GM23338 (cell line): ENCODE measurements at regions not wholly inside any gene's neighbourhood (a gene's known extent, or its start where the extent isn't known, plus 50 kb on each side); places are given as distances from the start of the nearest gene placed in this dataset.

Experiments used
- ATAC-seq: fragments of 200-7000 bp; cut with Tn5 transposase; 3 replicates; pipeline ENCODE4 v1.9.1; 2020
- DNase-seq: peaks from one replicate; pipeline ENCODE4 v3.0.0-alpha.2; 2015; ENCODE audit warnings: low spot score
- H2AFZ ChIP-seq: fragments of 200-600 bp; sonication (generic); 2 replicates; pipeline ENCODE4 v1.8.0; 2016; ENCODE audit warnings: antibody characterized with exemption, mild to moderate bottlenecking, moderate library complexity
- H3F3A ChIP-seq: fragments of 200-600 bp; sonication (generic); replicated peaks from 2 replicates; pipeline ENCODE4 v1.8.0; 2017; ENCODE audit warnings: antibody characterized with exemption, mixed run types, low read depth
- H3K27ac ChIP-seq: fragments of 200-600 bp; sonication (generic); 2 replicates; pipeline ENCODE4 v1.6.1; 2016; ENCODE audit warnings: low read depth
- H3K27me3 ChIP-seq: fragments of 200-600 bp; sonication (generic); 2 replicates; pipeline ENCODE4 v1.8.0; 2016; ENCODE audit warnings: mild to moderate bottlenecking, mixed run types, moderate library complexity; ENCODE audit not compliant: insufficient read depth
- H3K36me3 ChIP-seq: fragments of 200-600 bp; sonication (generic); 2 replicates; pipeline ENCODE4 v1.8.0; 2016; ENCODE audit warnings: mild to moderate bottlenecking; ENCODE audit not compliant: insufficient read depth
- H3K4me1 ChIP-seq: fragments of 200-600 bp; sonication (generic); 2 replicates; pipeline ENCODE4 v1.8.0; 2016; ENCODE audit warnings: mild to moderate bottlenecking, moderate library complexity; ENCODE audit not compliant: insufficient read depth
- H3K4me2 ChIP-seq: fragments of 200-600 bp; sonication (generic); 2 replicates; pipeline ENCODE4 v1.7.1; 2017; ENCODE audit warnings: mixed run types
- H3K4me3 ChIP-seq: fragments of 200-600 bp; sonication (generic); 2 replicates; pipeline ENCODE4 v1.6.1; 2016; ENCODE audit warnings: mixed run types
- H3K79me2 ChIP-seq: fragments of 200-600 bp; sonication (generic); replicated peaks from 2 replicates; pipeline ENCODE4 v1.8.0; 2017; ENCODE audit warnings: mild to moderate bottlenecking; ENCODE audit not compliant: insufficient read depth
- H3K9me2 ChIP-seq: fragments of 200-600 bp; sonication (generic); 2 replicates; pipeline ENCODE4 v1.8.0; 2017; ENCODE audit not compliant: insufficient read depth
- H4K20me1 ChIP-seq: fragments of 200-600 bp; sonication (generic); replicated peaks from 2 replicates; pipeline ENCODE4 v1.8.0; 2017; ENCODE audit warnings: mild to moderate bottlenecking; ENCODE audit not compliant: insufficient read depth
- H3K27ac Mint-ChIP-seq: 2 replicates; pipeline ENCODE4 v1.8.0; 2020; ENCODE audit warnings: inconsistent platforms, mild to moderate bottlenecking, moderate library complexity, mixed read lengths
- H3K27me3 Mint-ChIP-seq: 3 replicates; pipeline ENCODE4 v1.8.0; 2022; ENCODE audit warnings: low read depth, mild to moderate bottlenecking, moderate library complexity, mixed read lengths, inconsistent platforms; ENCODE audit not compliant: insufficient read depth, poor library complexity
- H3K36me3 Mint-ChIP-seq: 3 replicates; pipeline ENCODE4 v1.8.0; 2021; ENCODE audit warnings: low read depth, mild to moderate bottlenecking, inconsistent platforms, moderate library complexity, mixed read lengths
- H3K4me1 Mint-ChIP-seq: 3 replicates; pipeline ENCODE4 v1.8.0; 2020; ENCODE audit warnings: mild to moderate bottlenecking, inconsistent platforms, mixed read lengths
- H3K4me3 Mint-ChIP-seq: 3 replicates; pipeline ENCODE4 v1.8.0; 2021; ENCODE audit warnings: moderate library complexity, mild to moderate bottlenecking, inconsistent platforms, mixed read lengths
- H3K9me3 Mint-ChIP-seq: 3 replicates; pipeline ENCODE4 v1.8.0; 2020; ENCODE audit warnings: moderate library complexity, mild to moderate bottlenecking, inconsistent platforms, mixed read lengths
- CREB1 ChIP-seq: fragments of 250-450 bp; sonication (Bioruptor Pico); IDR thresholded peaks from 2 replicates; pipeline ENCODE4 v1.5.0; 2020; ENCODE audit warnings: low read depth, mild to moderate bottlenecking, moderate library complexity
- EZH2 ChIP-seq: fragments of 200-600 bp; sonication (generic); IDR thresholded peaks from one replicate; pipeline ENCODE4 v1.8.0; 2017; ENCODE audit warnings: antibody characterized with exemption, mild to moderate bottlenecking, low read depth; ENCODE audit not compliant: unreplicated experiment
- EZH2phosphoT487 ChIP-seq: fragments of 200-600 bp; sonication (generic); IDR thresholded peaks from one replicate; pipeline ENCODE4 v1.8.1; 2018; ENCODE audit warnings: antibody characterized with exemption; ENCODE audit not compliant: unreplicated experiment
- JUNB ChIP-seq: IDR thresholded peaks from one replicate; pipeline ENCODE4 v1.6.1; 2016; ENCODE audit warnings: antibody characterized with exemption; ENCODE audit not compliant: unreplicated experiment
- POLR2AphosphoS5 ChIP-seq: IDR thresholded peaks from 2 replicates; pipeline ENCODE4 v1.6.1; 2016; ENCODE audit warnings: antibody characterized with exemption, low read depth
- REST ChIP-seq: IDR thresholded peaks from one replicate; pipeline ENCODE4 v1.6.1; 2018; ENCODE audit warnings: antibody characterized with exemption; ENCODE audit not compliant: unreplicated experiment
- STAT1 ChIP-seq: IDR thresholded peaks from one replicate; pipeline ENCODE4 v1.6.1; 2016; ENCODE audit warnings: antibody characterized with exemption; ENCODE audit not compliant: unreplicated experiment
- ZNF114 ChIP-seq: fragments of 250-450 bp; sonication (Bioruptor Pico); IDR thresholded peaks from 2 replicates; pipeline ENCODE4 v1.5.0; 2020; ENCODE audit warnings: mild to moderate bottlenecking, moderate library complexity
- ZNF331 ChIP-seq: fragments of 250-450 bp; sonication (Bioruptor Pico); IDR thresholded peaks from 2 replicates; pipeline ENCODE4 v1.5.0; 2020; ENCODE audit warnings: low read depth, mild to moderate bottlenecking, moderate library complexity

- Histone ChIP-seq H3K36me3 (no peaks in the 10 kb centered on the region), H3K27me3 (no peaks in the 10 kb centered on the region), H3K4me2 (no peak overlapping the region), H3K4me1 (no peaks in the 10 kb centered on the region), H4K20me1 (no peaks in the 10 kb centered on the region), H3F3A (no peaks in the 10 kb centered on the region), H2AFZ (no peak overlapping the region), H3K9me2 (no peaks in the 10 kb centered on the region; the same call in 1 of the 2 replicates), H3K4me3 (no peak overlapping the region), H3K27ac (no peak overlapping the region), H3K79me2 (no peaks in the 10 kb centered on the region)
- Mint-ChIP-seq H3K36me3 (no peaks in the 10 kb centered on the region), H3K4me1 (no peaks in the 10 kb centered on the region), H3K9me3 (no peaks in the 10 kb centered on the region), H3K27me3 (no peaks in the 10 kb centered on the region), H3K4me3 (no peak overlapping the region), H3K27ac (no peak overlapping the region)
- TF ChIP-seq STAT1: no peak
- TF ChIP-seq REST: peak; percentile 66
- no peak for TF ChIP-seq EZH2phosphoT487
- no peak for TF ChIP-seq ZNF114 (CRISPR knock-in tag)
- TF ChIP-seq ZNF331 (CRISPR knock-in tag): no peak
- TF ChIP-seq POLR2AphosphoS5: no peak
- no peak for TF ChIP-seq JUNB
- no peak for DNase-seq
- ATAC-seq: no peak
Observed at GRCh38 chr6:98470821-98471220, 363.6 kb upstream of the POU3F2 start.

GRCh38 chr6:98471444-98471843, 362.9 kb upstream of the POU3F2 start:
- H3K27ac ChIP-seq: no peak overlapping the region
- ATAC-seq (no peak), DNase-seq (no peak)
- H3K79me2 ChIP-seq: no peaks in the 10 kb centered on the region
- H3F3A ChIP-seq: no peaks in the 10 kb centered on the region
- H4K20me1 ChIP-seq: no peaks in the 10 kb centered on the region
- H3K9me2 ChIP-seq: no peaks in the 10 kb centered on the region; the same call in 1 of the 2 replicates
- no peak overlapping the region for H3K4me3 Mint-ChIP-seq
- no peaks in the 10 kb centered on the region for H3K9me3 Mint-ChIP-seq
- H3K4me2 ChIP-seq: no peak overlapping the region
- H3K27ac Mint-ChIP-seq: no peak overlapping the region
- no peaks in the 10 kb centered on the region for H3K4me1 Mint-ChIP-seq
- no peaks in the 10 kb centered on the region for H3K27me3 ChIP-seq
- no peak overlapping the region for H2AFZ ChIP-seq
- H3K36me3 ChIP-seq: no peaks in the 10 kb centered on the region
- H3K27me3 Mint-ChIP-seq: no peaks in the 10 kb centered on the region
- no peaks in the 10 kb centered on the region for H3K36me3 Mint-ChIP-seq
- no peak overlapping the region for H3K4me3 ChIP-seq
- H3K4me1 ChIP-seq: no peaks in the 10 kb centered on the region
- TF ChIP-seq ZNF114 (CRISPR knock-in tag) (no peak), EZH2phosphoT487 (no peak), POLR2AphosphoS5 (no peak), JUNB (no peak), EZH2 (no peak), STAT1 (no peak), REST (no peak), ZNF331 (CRISPR knock-in tag) (no peak), CREB1 (CRISPR knock-in tag) (no peak)
